ENCODE measurements at regions not wholly inside any gene's neighbourhood (a gene's known extent, or its start where the extent isn't known, plus 50 kb on each side); places are given as distances from the start of the nearest gene placed in this dataset.

DNA sequence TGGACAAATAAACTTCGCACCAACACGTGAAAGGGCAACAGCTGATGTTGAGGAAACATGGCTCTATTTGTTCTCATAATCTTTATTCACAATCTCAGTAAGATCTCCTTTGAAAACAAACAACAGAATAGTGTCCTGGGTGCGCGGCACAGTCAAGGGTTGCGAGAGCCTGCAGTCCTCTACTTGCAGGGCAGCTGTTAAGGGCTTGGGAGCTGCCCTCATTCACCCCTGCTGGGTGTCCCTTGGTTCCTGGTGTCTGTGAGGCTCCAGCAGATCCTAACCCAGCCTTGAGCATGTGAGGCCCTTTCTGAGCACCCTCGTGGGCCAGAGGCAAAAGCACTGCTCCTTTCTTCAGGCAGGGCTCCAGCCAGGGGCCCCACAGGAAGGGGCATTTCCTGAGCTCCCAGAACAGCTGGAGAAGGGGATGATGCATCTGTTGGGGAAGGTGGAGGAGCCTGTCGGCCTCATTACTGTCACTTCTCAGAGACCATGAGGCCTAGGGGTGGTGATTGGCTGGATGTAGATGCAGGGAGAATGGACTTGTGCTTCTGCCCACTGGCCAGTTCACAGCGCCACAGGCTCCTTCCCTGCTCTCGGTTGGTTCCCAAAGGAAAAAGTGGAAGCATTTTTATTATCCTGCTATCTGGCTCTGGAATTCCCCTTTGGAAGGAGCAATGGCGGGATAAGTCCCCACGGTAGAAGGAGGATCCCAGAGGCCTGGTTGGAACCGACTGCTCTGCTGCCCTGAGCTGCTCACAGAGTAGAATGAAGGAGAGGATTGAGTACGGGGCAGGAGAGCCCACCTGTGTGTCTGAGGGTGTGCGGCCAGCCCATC lies 51.9 kb upstream of the KLF13 start:
- Histone ChIP-seq H3K4me3 (no peak overlapping the region), H3K4me1 (peaks cover 4 to 33% (median 12%) of the 10 kb centered on the region in 4 donors), H3K9me3 (no peaks in the 10 kb centered on the region), H3K36me3 (no peaks in the 10 kb centered on the region), H3K27ac (no peak overlapping the region), H3K27me3 (no peaks in the 10 kb centered on the region)
- intact Hi-C loops (cut with DNase I; ENCODE audit: low total_unique reads), result no loop called here
- in situ Hi-C loops (cut with MboI; ENCODE audit: low pct_ligation_motif_present in 1 of 4, low pct_unique_long_range_greater_than_20kb in 1 of 4, low sequenced_read_pairs in 3 of 4), result no loop called here
- WGBS, 2 donors (ENCODE audit: low coverage in 1 of 2), result 74 to 87% methylated on average over 6 to 14 of the region's 14 CpGs
- no peak for DNase-seq
- TF ChIP-seq EP300 (IDR thresholded peaks at IDR 0.05; ENCODE audit: low read depth) (no peak), POLR2A (IDR thresholded peaks at IDR 0.05) (no peak), POLR2AphosphoS5 (IDR thresholded peaks at IDR 0.05) (no peak), CTCF (IDR thresholded peaks at IDR 0.05) (no peak)

- no peak overlapping the region for H3K4me3 ChIP-seq
- H3K27me3 ChIP-seq, result no peaks in the 10 kb centered on the region
- no peaks in the 10 kb centered on the region for H3K9me3 ChIP-seq
- H3K27ac ChIP-seq, result no peak overlapping the region
- H3K36me3 ChIP-seq, result no peaks in the 10 kb centered on the region
- WGBS, 2 donors (ENCODE audit: low coverage in 1 of 2), result 92% methylated on average over 17 of the region's 17 CpGs; no CpG with 5 or more reads in 1 of the 2 donors
- H3K4me1 ChIP-seq, result peaks cover 4 to 33% (median 13%) of the 10 kb centered on the region in 4 donors
- TF ChIP-seq POLR2AphosphoS5 (IDR thresholded peaks at IDR 0.05), result no peak
- no peak for TF ChIP-seq POLR2A (IDR thresholded peaks at IDR 0.05)
- TF ChIP-seq CTCF (IDR thresholded peaks at IDR 0.05), result no peak
- TF ChIP-seq EP300 (IDR thresholded peaks at IDR 0.05; ENCODE audit: low read depth), result no peak
- in situ Hi-C loops (cut with MboI; ENCODE audit: low pct_ligation_motif_present in 1 of 4, low pct_unique_long_range_greater_than_20kb in 1 of 4, low sequenced_read_pairs in 3 of 4), result no loop called here
- peak; percentile 6 for DNase-seq
- intact Hi-C loops (cut with DNase I; ENCODE audit: low total_unique reads), result no loop called here
Observed at GRCh38 chr15:31275331-31276262, 51.0 kb upstream of the KLF13 start.

- Histone ChIP-seq H3K27ac (no peak overlapping the region), H3K36me3 (no peaks in the 10 kb centered on the region), H3K27me3 (no peaks in the 10 kb centered on the region), H3K4me3 (no peak overlapping the region), H3K4me1 (peaks cover 4 to 21% (median 13%) of the 10 kb centered on the region in 4 donors), H3K9me3 (no peaks in the 10 kb centered on the region)
- in situ Hi-C loops (cut with MboI; ENCODE audit: low pct_ligation_motif_present in 1 of 4, low pct_unique_long_range_greater_than_20kb in 1 of 4, low sequenced_read_pairs in 3 of 4) (no loop called here), intact Hi-C loops (cut with DNase I; ENCODE audit: low total_unique reads) (no loop called here)
- 74 to 90% methylated on average over 3 to 7 of the region's 8 CpGs for WGBS, 2 donors (ENCODE audit: low coverage in 1 of 2)
- TF ChIP-seq POLR2AphosphoS5 (IDR thresholded peaks at IDR 0.05) (no peak), EP300 (IDR thresholded peaks at IDR 0.05; ENCODE audit: low read depth) (no peak), CTCF (IDR thresholded peaks at IDR 0.05) (no peak)
- DNase-seq, result peak; percentile 6
Observed at GRCh38 chr15:31276596-31277298, 49.9 kb upstream of the KLF13 start.

Data from transverse colon (tissue), 4 donors.